HuH-7 (cell line): ENCODE measurements at regions not wholly inside any gene's neighbourhood (a gene's known extent, or its start where the extent isn't known, plus 50 kb on each side); places are given as distances from the start of the nearest gene placed in this dataset.
"Not testable (repeated sequence)": the region's sequence is repeated elsewhere in the genome, so short reads cannot be mapped to it uniquely, and the experiment has no call there.

Experiments
- DNase-seq: peaks from one replicate; pipeline ENCODE4 v3.0.0; 2011; ENCODE audit warnings: low spot score

DNA sequence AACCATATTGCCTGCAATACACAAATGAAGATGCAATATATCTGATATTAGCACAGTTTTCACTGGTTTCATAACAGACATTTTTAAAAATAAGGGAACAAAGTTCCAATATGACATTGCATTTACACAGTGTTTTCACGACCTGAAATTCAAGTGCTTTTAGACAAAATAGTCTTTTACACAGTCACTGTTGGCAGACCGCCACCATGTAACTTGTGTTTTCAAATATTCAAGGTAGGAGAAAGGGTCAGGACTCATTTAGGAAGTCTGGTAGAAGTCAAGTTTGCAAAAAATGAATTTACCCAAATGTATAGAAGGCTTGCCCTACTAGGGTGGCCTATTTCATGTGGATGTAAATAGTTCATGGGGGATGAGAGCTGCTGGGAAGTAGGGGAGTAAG, 98.1 kb upstream of the TAS2R1 start:
- no peak for DNase-seq

DNA sequence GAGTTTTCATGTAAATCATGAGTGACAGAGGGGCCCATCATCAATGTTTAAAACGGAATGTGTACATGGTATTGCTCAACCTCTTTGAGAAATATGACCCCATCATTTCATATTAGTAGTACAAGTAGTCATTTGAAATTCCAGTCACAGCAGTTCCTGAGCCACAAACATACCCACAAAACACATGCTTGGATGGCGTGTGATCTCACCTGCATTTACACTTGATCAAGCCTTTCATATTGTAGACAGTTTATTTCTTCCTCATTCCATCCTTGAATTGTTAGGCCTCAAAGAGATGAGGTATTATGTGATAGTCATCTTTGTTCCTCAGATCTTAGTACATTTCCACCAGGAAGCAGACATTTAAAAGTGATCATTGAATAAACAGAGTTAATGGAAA, 96.8 kb upstream of the TAS2R1 start:
- DNase-seq: no peak

- not testable (repeated sequence) for DNase-seq
These were observed 95.1 kb upstream of the TAS2R1 start for GRCh38 chr5:9725265-9725664.

- no peak for DNase-seq
These were observed 94.6 kb upstream of the TAS2R1 start for GRCh38 chr5:9724707-9725106.

DNA sequence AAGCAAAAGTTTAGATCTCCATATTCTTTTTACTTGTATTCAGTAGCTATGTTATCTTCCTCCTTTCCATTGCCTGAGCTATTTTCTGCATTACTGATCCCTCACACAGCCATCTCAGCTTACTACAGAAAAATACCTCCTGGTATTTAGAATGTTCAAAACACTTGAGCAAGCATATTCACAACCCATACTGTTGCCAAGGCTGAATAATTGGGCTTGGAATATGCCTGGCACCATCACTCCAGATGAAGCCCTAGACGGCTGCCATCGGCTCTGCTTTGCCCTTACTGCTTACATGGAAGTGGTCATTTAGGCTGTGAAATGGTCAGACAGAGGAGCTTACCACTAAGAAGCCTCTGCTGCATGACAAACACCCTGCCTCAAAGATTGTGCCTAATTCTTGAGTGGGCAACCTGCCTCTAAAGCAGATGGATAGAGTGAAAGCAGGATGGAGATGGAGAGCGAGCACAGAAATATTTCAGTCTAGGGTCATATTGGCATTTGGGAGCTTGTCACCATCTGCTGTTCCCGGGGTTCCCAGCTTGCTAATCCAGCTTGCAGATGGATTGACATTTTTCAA, 92.5 kb upstream of the TAS2R1 start:
- DNase-seq: no peak

GRCh38 chr5:9721161-9721560, 91.0 kb upstream of the TAS2R1 start:
- no peak for DNase-seq

DNA sequence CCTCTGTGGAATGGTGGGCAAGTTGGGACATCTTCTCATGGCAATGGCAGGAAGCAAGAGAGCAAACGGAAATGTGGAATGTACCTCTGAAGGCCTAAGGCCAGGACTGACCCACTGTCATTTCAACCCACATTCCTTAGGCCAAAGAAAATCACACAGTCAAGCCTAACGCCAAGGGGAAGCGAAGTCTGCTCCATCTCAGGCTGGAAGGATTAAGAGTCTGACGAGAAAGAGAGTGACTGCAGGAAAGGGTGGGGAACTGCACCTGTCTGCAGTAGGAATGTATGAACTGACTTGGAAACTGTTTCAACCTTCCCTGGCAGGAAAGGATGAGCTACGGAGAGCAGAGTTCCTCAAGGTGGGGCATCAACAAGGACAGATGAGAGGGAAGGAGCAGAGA, 90.2 kb upstream of the TAS2R1 start:
- DNase-seq: no peak

DNA sequence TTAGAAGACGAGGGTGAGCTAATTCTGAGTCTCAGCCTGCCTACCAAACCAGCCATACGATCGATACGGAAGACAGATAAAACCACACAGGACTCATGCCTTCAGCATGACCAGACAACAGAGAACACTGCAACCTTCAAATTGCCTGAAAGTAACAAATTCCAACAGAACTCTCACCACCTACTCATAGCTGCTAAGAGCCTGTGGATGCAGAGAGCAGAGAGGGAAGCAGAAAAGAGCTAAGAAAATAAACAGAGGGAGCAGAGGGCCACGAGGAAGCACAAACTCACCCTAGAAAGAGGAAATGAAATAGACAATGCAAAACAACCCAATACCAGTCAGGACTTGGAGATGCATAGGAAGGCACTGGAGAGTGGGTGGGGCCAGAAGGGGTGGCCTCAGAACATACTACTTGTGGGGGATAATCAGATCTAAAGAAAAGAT, 86.7 kb upstream of the TAS2R1 start:
- DNase-seq: no peak

DNA sequence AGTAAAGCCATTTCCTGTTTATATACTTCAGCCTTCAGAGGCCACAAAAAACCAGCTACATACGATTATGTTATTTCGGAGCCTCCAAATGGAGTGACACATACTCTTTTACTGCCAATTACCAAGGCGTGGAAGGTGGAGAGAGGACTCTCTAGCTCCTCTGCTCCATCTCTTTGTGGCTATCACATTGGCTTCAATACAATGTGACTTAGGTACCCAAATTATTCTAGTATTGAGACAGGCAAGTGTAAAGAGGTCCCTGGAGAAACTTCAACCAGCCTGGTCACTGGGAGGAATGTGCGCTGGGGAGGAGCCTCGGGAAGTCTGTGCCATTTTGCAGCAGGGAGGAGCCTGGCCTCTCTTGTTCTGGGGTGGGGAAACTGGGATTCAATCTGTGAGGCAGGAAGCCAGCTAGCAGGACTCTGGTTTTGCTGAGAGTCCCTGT, 85.8 kb upstream of the TAS2R1 start:
- no peak for DNase-seq

DNA sequence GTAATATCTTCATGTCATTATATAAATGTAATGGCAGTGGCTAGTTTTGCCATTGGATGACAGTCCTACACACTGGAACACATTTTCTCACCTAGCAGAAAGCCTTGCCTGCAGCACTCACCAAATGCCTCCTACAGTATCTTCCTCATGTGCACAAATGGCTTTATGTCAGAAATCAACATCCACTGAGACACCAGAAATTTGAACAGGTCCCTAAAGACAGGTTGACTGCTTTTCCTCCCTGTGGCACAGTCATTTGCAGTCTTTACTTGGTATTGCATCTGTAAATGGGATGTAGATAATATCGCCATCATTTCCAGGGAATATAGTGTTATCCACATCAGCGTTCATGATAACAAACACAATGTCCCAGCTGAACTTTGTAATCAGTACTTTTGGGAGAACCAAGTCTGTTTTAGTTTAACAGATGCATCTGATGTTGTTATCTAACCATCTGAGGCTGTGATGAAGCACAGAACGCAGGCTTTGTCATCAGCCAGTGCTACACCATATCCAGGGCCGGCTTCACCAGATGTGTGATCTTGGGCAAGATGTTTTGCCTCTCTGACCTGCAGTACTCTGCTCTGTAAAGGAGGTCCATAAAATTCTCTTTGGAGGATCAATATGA, 83.9 kb upstream of the TAS2R1 start:
- DNase-seq: no peak

DNA sequence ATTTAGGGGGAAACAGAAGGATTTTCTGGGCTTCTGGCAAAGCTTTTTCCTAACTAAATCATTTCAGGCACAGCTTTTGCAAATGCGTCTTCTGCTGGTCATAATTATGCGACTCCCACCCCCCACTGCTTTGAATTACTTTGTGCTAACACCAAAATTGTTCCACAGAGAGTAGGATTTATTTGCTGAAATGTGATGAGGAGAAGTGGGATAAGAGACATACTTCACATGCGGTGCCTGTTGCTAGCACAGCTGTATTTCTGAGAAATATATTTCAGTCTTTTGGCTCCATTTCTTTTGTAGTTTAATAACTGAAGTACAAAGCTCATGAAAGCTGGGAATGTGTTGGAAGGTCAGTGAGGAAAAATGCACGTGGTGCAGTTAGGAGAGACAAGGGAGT, 83.2 kb upstream of the TAS2R1 start:
- no peak for DNase-seq

DNA sequence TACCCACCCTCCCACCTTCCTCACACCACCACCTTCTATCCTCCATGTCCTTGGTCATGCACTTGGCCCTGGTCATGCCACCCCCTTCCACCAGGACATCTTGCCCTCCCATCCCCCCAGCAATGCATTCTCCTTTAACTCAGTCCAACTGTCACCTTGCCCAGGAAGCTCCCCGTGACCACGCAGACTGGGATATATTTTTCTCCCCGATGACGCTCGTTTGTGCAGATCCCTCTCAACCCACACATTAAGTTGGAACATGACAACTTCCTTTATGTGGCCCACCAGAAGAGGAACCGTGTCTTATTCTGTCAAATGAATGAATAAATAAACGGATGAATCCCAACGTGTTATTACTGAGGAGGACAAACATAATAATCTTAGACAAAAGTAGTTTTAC, 82.8 kb upstream of the TAS2R1 start:
- DNase-seq: no peak

- DNase-seq: no peak
These were observed 82.4 kb upstream of the TAS2R1 start for GRCh38 chr5:9712506-9712905.

- DNase-seq: no peak
These were observed 79.9 kb upstream of the TAS2R1 start for GRCh38 chr5:9710069-9710468.

DNA sequence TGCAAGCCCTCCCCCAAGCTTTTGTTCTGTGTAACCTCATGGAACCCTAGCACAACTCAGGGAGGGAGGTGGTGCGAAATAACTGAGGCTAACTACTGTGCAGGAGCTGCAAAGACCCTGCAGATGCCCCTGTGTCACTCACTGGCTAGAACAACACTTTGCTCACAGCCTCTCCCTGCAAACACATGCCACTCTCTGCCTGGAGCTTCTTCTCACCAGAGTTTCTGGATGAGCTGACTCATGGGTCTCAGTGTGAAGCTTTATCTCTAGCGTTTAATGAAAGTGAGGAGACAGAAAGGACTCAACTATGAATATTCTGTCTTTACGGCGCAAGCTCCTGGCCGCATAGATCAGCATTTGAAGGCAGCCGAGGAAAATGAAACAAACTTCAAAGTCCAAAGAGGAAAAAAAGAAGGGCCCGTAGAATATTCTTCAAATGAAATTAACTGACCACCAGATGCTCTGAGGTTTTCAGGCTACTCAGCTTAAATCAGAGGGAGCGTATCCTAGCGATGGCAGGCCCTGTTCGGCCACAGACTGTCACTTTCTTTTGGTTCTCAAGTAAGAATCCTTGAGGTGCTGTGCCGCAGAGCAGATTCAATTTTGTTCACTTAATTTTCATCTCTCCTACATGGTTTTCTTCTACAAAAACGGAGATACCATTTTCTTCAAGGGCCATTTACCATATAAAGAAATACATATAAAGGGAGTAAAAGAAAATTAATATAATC, 77.7 kb upstream of the TAS2R1 start:
- DNase-seq: no peak

DNA sequence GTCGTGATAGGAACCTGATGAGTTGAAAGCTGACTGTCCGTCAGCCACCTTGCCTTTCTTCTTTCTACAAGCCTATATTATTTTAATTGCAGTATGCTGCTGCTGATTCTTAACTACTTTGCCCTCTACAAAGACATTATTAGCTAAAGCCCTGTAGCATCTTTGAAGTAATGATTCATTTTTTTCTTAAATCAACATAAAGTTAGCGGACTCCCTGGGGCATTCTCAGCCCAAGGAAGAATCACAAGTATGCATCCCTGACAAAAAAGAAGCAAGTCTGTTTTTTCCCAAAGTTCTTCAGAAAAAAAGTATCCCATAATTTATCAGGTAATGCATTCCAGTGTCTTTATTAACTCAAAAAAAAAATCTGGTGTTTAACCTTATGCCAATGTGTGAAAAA, 69.5 kb upstream of the TAS2R1 start:
- DNase-seq: no peak

GRCh38 chr5:9698841-9699240, 68.7 kb upstream of the TAS2R1 start:
- DNase-seq: no peak

GRCh38 chr5:9698125-9698826, 68.1 kb upstream of the TAS2R1 start:
- DNase-seq: no peak

DNA sequence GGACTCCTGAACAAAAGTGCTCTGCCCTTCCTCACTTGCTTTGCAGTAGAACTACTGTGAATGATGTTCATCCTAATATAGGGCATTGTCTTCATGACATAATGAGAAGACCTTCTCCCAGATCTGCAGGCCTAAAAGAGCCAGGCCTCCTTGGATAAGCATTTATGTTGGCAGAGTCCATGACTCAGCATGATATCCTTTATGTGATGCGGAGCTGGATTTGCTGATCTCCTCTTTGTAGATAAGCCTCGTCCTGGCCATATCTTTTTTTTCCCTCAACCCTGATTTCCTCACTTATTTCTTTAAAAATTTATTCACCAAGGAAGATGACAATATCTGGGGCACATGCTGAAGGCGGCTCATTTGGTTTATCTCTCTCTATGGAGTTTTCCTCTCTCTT, 62.4 kb upstream of the TAS2R1 start:
- DNase-seq: no peak

- no peak for DNase-seq
These were observed 61.1 kb upstream of the TAS2R1 start for GRCh38 chr5:9691261-9691660.

GRCh38 chr5:9690751-9691150, 60.6 kb upstream of the TAS2R1 start:
- DNase-seq: no peak

- no peak for DNase-seq
These were observed 56.1 kb upstream of the TAS2R1 start for GRCh38 chr5:9686216-9686615.

DNA sequence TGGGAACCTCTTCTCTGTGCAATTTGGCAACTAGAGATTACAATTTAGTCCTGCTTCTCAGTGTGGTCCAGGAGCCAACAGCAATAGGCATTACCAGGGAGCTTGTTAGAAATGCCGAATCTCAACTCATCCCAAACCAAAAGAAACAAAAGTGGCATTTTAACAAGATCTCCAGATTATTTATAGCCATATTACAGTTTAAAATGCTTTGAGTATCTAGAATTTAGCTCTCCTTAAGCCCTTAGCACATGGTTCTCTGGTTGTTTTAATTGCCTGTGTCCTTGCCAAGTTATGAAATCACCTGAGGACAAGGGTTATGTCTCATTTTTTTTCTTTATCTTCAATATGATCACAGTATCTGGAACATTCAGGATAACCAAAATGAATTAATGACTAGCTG, 51.6 kb upstream of the TAS2R1 start:
- no peak for DNase-seq
